ENCODE measurements at regions not wholly inside any gene's neighbourhood (a gene's known extent, or its start where the extent isn't known, plus 50 kb on each side); places are given as distances from the start of the nearest gene placed in this dataset.
"Not testable (repeated sequence)": the region's sequence is repeated elsewhere in the genome, so short reads cannot be mapped to it uniquely, and the experiment has no call there.

GRCh38 chr3:68523330-68523729, 409.0 kb downstream of the TAFA4 start:
- DNase-seq (ENCODE audit: low spot score in 2 of 2) (no peak), ATAC-seq (replicated peaks; ENCODE audit: extremely low read depth, poor library complexity, severe bottlenecking) (no peak)
- H3K36me3 Mint-ChIP-seq (ENCODE audit: insufficient read depth): peaks cover 2% of the 10 kb centered on the region
- no peaks in the 10 kb centered on the region for H3K4me1 Mint-ChIP-seq
- H3K9me3 Mint-ChIP-seq: peaks cover 5% of the 10 kb centered on the region
- H3K27ac Mint-ChIP-seq (ENCODE audit: low read depth): no peak overlapping the region
- no peak overlapping the region for H3K4me3 Mint-ChIP-seq
- H3K27me3 Mint-ChIP-seq: no peaks in the 10 kb centered on the region

GRCh38 chr3:68515237-68515636, 417.1 kb downstream of the TAFA4 start:
- Mint-ChIP-seq H3K36me3 (ENCODE audit: insufficient read depth) (no peaks in the 10 kb centered on the region), H3K27ac (ENCODE audit: low read depth) (no peak overlapping the region), H3K4me3 (no peak overlapping the region), H3K27me3 (no peaks in the 10 kb centered on the region), H3K9me3 (no peaks in the 10 kb centered on the region), H3K4me1 (no peaks in the 10 kb centered on the region)
- DNase-seq (ENCODE audit: low spot score in 2 of 2): no peak
- ATAC-seq (replicated peaks; ENCODE audit: extremely low read depth, poor library complexity, severe bottlenecking): no peak

- no peaks in the 10 kb centered on the region for H3K4me1 Mint-ChIP-seq
- no peak overlapping the region for H3K27ac Mint-ChIP-seq (ENCODE audit: low read depth)
- no peak overlapping the region for H3K4me3 Mint-ChIP-seq
- no peaks in the 10 kb centered on the region for H3K27me3 Mint-ChIP-seq
- ATAC-seq (replicated peaks; ENCODE audit: extremely low read depth, poor library complexity, severe bottlenecking) (no peak), DNase-seq (ENCODE audit: low spot score in 2 of 2) (no peak)
- peaks cover 11% of the 10 kb centered on the region for H3K9me3 Mint-ChIP-seq
- no peaks in the 10 kb centered on the region for H3K36me3 Mint-ChIP-seq (ENCODE audit: insufficient read depth)
Measured at GRCh38 chr3:68504201-68504600, 428.1 kb downstream of the TAFA4 start.

- not testable (repeated sequence) for H3K27ac Mint-ChIP-seq (ENCODE audit: low read depth); H3K9me3 Mint-ChIP-seq; H3K27me3 Mint-ChIP-seq; H3K36me3 Mint-ChIP-seq (ENCODE audit: insufficient read depth); DNase-seq (ENCODE audit: low spot score in 2 of 2); ATAC-seq (replicated peaks; ENCODE audit: extremely low read depth, poor library complexity, severe bottlenecking); H3K4me1 Mint-ChIP-seq; H3K4me3 Mint-ChIP-seq
Measured at GRCh38 chr3:68485845-68486244, 446.5 kb downstream of the TAFA4 start.

- no peak overlapping the region for H3K27ac Mint-ChIP-seq (ENCODE audit: low read depth)
- DNase-seq (ENCODE audit: low spot score in 2 of 2): no peak
- no peaks in the 10 kb centered on the region for H3K4me1 Mint-ChIP-seq
- no peak overlapping the region for H3K4me3 Mint-ChIP-seq
- no peaks in the 10 kb centered on the region for H3K27me3 Mint-ChIP-seq
- ATAC-seq (replicated peaks; ENCODE audit: extremely low read depth, poor library complexity, severe bottlenecking): no peak
- H3K9me3 Mint-ChIP-seq: no peaks in the 10 kb centered on the region
- H3K36me3 Mint-ChIP-seq (ENCODE audit: insufficient read depth): peaks cover 1% of the 10 kb centered on the region
Measured at GRCh38 chr3:68485051-68485450, 447.3 kb downstream of the TAFA4 start.

- no peak overlapping the region for H3K27ac Mint-ChIP-seq (ENCODE audit: low read depth)
- no peaks in the 10 kb centered on the region for H3K4me1 Mint-ChIP-seq
- no peaks in the 10 kb centered on the region for H3K9me3 Mint-ChIP-seq
- no peak for DNase-seq (ENCODE audit: low spot score in 2 of 2)
- no peaks in the 10 kb centered on the region for H3K27me3 Mint-ChIP-seq
- peaks cover 1% of the 10 kb centered on the region for H3K36me3 Mint-ChIP-seq (ENCODE audit: insufficient read depth)
- ATAC-seq (replicated peaks; ENCODE audit: extremely low read depth, poor library complexity, severe bottlenecking): no peak
- H3K4me3 Mint-ChIP-seq: no peak overlapping the region
Measured at GRCh38 chr3:68483601-68484000, 448.7 kb downstream of the TAFA4 start.

GRCh38 chr3:68483041-68483440, 449.3 kb downstream of the TAFA4 start:
- H3K36me3 Mint-ChIP-seq (ENCODE audit: insufficient read depth): peaks cover 1% of the 10 kb centered on the region
- DNase-seq (ENCODE audit: low spot score in 2 of 2) (no peak), ATAC-seq (replicated peaks; ENCODE audit: extremely low read depth, poor library complexity, severe bottlenecking) (no peak)
- H3K4me1 Mint-ChIP-seq: no peaks in the 10 kb centered on the region
- H3K9me3 Mint-ChIP-seq: no peaks in the 10 kb centered on the region
- H3K27me3 Mint-ChIP-seq: no peaks in the 10 kb centered on the region
- H3K27ac Mint-ChIP-seq (ENCODE audit: low read depth): no peak overlapping the region
- H3K4me3 Mint-ChIP-seq: no peak overlapping the region

- no peaks in the 10 kb centered on the region for H3K27me3 Mint-ChIP-seq
- peaks cover 3% of the 10 kb centered on the region for H3K36me3 Mint-ChIP-seq (ENCODE audit: insufficient read depth)
- ATAC-seq (replicated peaks; ENCODE audit: extremely low read depth, poor library complexity, severe bottlenecking): no peak
- no peak overlapping the region for H3K27ac Mint-ChIP-seq (ENCODE audit: low read depth)
- H3K4me1 Mint-ChIP-seq: no peaks in the 10 kb centered on the region
- DNase-seq (ENCODE audit: low spot score in 2 of 2): no peak
- H3K4me3 Mint-ChIP-seq: no peak overlapping the region
- H3K9me3 Mint-ChIP-seq: no peaks in the 10 kb centered on the region
Measured at GRCh38 chr3:68482565-68482964, 449.8 kb downstream of the TAFA4 start.

GRCh38 chr3:68479779-68480178, 452.6 kb downstream of the TAFA4 start:
- Mint-ChIP-seq H3K4me1 (no peaks in the 10 kb centered on the region), H3K9me3 (no peaks in the 10 kb centered on the region), H3K36me3 (ENCODE audit: insufficient read depth) (peaks cover 3% of the 10 kb centered on the region), H3K4me3 (no peak overlapping the region), H3K27me3 (no peaks in the 10 kb centered on the region), H3K27ac (ENCODE audit: low read depth) (no peak overlapping the region)
- ATAC-seq (replicated peaks; ENCODE audit: extremely low read depth, poor library complexity, severe bottlenecking) (no peak), DNase-seq (ENCODE audit: low spot score in 2 of 2) (no peak)

- Mint-ChIP-seq H3K27ac (ENCODE audit: low read depth) (no peak overlapping the region), H3K27me3 (no peaks in the 10 kb centered on the region), H3K9me3 (no peaks in the 10 kb centered on the region), H3K4me3 (no peak overlapping the region), H3K36me3 (ENCODE audit: insufficient read depth) (no peaks in the 10 kb centered on the region), H3K4me1 (peaks cover 6% of the 10 kb centered on the region)
- ATAC-seq (replicated peaks; ENCODE audit: extremely low read depth, poor library complexity, severe bottlenecking) (no peak), DNase-seq (ENCODE audit: low spot score in 2 of 2) (no peak)
Measured at GRCh38 chr3:68468695-68469375, 463.5 kb downstream of the TAFA4 start.

GRCh38 chr3:68467465-68467864, 464.9 kb downstream of the TAFA4 start:
- Mint-ChIP-seq H3K9me3 (no peaks in the 10 kb centered on the region), H3K27ac (ENCODE audit: low read depth) (no peak overlapping the region), H3K4me3 (no peak overlapping the region), H3K36me3 (ENCODE audit: insufficient read depth) (no peaks in the 10 kb centered on the region), H3K4me1 (peaks cover 6% of the 10 kb centered on the region), H3K27me3 (no peaks in the 10 kb centered on the region)
- no peak for DNase-seq (ENCODE audit: low spot score in 2 of 2)
- no peak for ATAC-seq (replicated peaks; ENCODE audit: extremely low read depth, poor library complexity, severe bottlenecking)

- no peak for ATAC-seq (replicated peaks; ENCODE audit: extremely low read depth, poor library complexity, severe bottlenecking)
- Mint-ChIP-seq H3K4me3 (no peak overlapping the region), H3K27me3 (no peaks in the 10 kb centered on the region), H3K4me1 (no peaks in the 10 kb centered on the region), H3K36me3 (ENCODE audit: insufficient read depth) (peaks cover 1% of the 10 kb centered on the region), H3K9me3 (peaks cover 6% of the 10 kb centered on the region), H3K27ac (ENCODE audit: low read depth) (no peak overlapping the region)
- no peak for DNase-seq (ENCODE audit: low spot score in 2 of 2)
Measured at GRCh38 chr3:68458581-68458980, 473.8 kb downstream of the TAFA4 start.

GRCh38 chr3:68448510-68449383, 483.6 kb downstream of the TAFA4 start:
- H3K4me3 Mint-ChIP-seq: no peak overlapping the region
- H3K27me3 Mint-ChIP-seq: no peaks in the 10 kb centered on the region
- no peaks in the 10 kb centered on the region for H3K4me1 Mint-ChIP-seq
- no peak overlapping the region for H3K27ac Mint-ChIP-seq (ENCODE audit: low read depth)
- peaks cover 5% of the 10 kb centered on the region for H3K9me3 Mint-ChIP-seq
- DNase-seq (ENCODE audit: low spot score in 2 of 2) (no peak), ATAC-seq (replicated peaks; ENCODE audit: extremely low read depth, poor library complexity, severe bottlenecking) (no peak)
- H3K36me3 Mint-ChIP-seq (ENCODE audit: insufficient read depth): peaks cover 5% of the 10 kb centered on the region

Data from central memory CD8-positive, alpha-beta T cell (primary cell).